GM23338 (cell line): ENCODE measurements at regions not wholly inside any gene's neighbourhood (a gene's known extent, or its start where the extent isn't known, plus 50 kb on each side); places are given as distances from the start of the nearest gene placed in this dataset.

Experiments
- CTCF ChIP-seq, 2 experiments: fragments of 200-600 bp in 1 of 2; sonication (generic) in 1 of 2; conservative IDR thresholded peaks; 2 replicates each; pipeline versions ENCODE4 v1.5.1 to v1.6.1; 2016 to 2017; ENCODE audit warnings: antibody characterized with exemption in 2 of 2, low read depth in 2 of 2, mild to moderate bottlenecking in 2 of 2, moderate library complexity in 1 of 2
- EZH2 ChIP-seq: fragments of 200-600 bp; sonication (generic); IDR thresholded peaks from one replicate; pipeline ENCODE4 v1.8.0; 2017; ENCODE audit warnings: antibody characterized with exemption, mild to moderate bottlenecking, low read depth; ENCODE audit not compliant: unreplicated experiment
- EZH2phosphoT487 ChIP-seq: fragments of 200-600 bp; sonication (generic); IDR thresholded peaks from one replicate; pipeline ENCODE4 v1.8.1; 2018; ENCODE audit warnings: antibody characterized with exemption; ENCODE audit not compliant: unreplicated experiment
- POLR2AphosphoS5 ChIP-seq: IDR thresholded peaks from 2 replicates; pipeline ENCODE4 v1.6.1; 2016; ENCODE audit warnings: antibody characterized with exemption, low read depth
- TF ChIP-seq, protein P1 (sequence below): IDR thresholded peaks from one replicate; pipeline ENCODE4 v1.6.1; 2018; ENCODE audit warnings: antibody characterized with exemption; ENCODE audit not compliant: unreplicated experiment

DNA sequence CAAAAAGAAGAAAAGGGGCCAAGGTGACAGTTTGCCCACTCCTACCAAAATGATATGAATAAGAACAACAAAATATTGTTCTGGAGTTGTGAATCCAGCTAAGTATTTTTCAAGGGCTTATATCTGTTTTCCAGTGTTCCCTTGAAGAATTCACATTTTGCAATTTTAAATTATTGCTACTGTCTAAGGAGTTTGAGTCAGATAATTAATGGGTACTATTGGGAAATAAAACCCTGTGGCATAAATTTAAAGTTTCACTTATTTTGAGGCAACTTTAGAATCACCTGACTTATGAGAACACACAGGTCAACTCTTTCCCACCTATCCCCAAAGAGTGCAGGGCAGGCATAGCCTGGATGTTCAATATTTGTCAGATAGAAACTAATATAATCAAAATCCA, 188.0 kb upstream of the GHR start:
- no peak for TF ChIP-seq CTCF (conservative IDR thresholded peaks at IDR 0.05; ENCODE audit: low read depth in 2 of 2)
- TF ChIP-seq, protein P1, sequence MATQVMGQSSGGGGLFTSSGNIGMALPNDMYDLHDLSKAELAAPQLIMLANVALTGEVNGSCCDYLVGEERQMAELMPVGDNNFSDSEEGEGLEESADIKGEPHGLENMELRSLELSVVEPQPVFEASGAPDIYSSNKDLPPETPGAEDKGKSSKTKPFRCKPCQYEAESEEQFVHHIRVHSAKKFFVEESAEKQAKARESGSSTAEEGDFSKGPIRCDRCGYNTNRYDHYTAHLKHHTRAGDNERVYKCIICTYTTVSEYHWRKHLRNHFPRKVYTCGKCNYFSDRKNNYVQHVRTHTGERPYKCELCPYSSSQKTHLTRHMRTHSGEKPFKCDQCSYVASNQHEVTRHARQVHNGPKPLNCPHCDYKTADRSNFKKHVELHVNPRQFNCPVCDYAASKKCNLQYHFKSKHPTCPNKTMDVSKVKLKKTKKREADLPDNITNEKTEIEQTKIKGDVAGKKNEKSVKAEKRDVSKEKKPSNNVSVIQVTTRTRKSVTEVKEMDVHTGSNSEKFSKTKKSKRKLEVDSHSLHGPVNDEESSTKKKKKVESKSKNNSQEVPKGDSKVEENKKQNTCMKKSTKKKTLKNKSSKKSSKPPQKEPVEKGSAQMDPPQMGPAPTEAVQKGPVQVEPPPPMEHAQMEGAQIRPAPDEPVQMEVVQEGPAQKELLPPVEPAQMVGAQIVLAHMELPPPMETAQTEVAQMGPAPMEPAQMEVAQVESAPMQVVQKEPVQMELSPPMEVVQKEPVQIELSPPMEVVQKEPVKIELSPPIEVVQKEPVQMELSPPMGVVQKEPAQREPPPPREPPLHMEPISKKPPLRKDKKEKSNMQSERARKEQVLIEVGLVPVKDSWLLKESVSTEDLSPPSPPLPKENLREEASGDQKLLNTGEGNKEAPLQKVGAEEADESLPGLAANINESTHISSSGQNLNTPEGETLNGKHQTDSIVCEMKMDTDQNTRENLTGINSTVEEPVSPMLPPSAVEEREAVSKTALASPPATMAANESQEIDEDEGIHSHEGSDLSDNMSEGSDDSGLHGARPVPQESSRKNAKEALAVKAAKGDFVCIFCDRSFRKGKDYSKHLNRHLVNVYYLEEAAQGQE = no peak
- TF ChIP-seq EZH2phosphoT487 = no peak
- no peak for TF ChIP-seq EZH2
- no peak for TF ChIP-seq POLR2AphosphoS5
